Fibroblast of skin of back (primary cell): ENCODE measurements at regions not wholly inside any gene's neighbourhood (a gene's known extent, or its start where the extent isn't known, plus 50 kb on each side); places are given as distances from the start of the nearest gene placed in this dataset.

Experiments used
- DNase-seq: peaks from one replicate; pipeline ENCODE4 v3.0.0-alpha.2; 2013

DNA sequence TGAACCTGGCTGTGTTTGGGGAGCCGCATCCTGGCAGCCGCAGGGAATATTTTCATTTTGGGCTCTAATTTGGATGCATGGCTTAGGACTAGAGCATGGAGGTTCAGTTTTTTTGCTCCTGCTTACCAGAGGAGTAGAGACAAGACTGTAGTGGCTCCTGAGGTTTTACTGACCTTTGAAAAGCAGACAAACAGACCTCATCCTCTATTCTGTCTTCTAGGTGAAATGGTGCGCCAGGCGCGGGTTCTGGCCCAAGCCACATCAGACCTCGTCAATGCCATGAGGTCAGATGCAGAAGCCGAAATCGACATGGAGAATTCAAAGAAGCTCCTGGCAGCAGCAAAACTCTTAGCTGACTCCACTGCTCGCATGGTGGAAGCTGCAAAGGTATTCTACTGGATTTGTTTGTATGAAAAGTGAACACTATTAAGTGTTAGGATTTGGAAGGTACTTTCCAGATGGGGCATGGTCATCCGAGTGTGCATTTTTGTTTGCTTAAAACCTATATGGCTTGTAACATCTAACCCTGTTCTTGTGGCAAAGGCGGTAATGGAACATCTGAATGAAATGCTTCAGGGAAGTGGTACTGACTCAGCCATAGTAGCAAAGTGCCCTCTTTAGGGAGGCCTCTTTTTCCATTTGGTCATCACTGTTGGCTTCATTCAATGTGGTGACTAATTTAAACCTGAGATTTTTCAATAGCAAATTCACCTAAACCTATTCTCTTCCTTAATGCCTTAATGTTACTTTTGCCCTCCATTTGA is 330.7 kb upstream of the TPM1 start:
- no peak for DNase-seq

DNA sequence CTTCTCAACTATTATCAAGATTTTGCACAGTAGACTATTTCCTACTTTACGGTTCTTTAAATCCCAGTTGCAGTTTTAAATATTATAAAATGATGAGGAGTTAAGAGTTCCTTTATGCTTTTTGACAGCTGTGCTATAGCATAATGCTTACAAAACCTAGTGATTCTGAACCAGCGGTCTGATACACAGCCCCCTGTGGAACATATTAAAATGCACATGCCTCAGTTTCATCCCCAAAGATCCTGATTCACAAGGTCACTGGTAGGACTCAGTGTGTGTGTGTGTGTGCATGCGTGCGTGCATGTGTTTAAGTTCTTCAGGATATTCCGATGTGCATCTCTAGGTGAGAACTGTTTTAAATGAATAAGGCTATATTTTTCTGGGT is 330.1 kb upstream of the TPM1 start:
- no peak for DNase-seq

DNA sequence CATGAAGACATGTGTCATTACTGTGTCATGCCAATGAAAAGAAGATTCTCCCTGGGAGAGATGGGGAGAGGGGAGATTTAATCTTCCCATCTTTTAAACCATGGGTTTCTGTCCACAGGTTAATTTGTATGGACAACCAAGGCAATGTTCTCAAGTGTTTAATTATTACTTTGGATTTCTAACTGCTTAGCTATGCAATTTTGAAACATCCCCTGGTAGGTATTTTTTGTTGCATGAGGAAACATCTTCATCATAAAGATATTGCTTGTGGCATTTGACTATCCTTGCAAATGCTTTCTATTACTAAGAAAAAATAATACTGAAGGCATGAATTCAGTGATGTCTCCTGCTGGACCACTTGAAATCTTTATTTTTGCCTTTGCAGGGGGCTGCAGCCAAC is 326.6 kb upstream of the TPM1 start:
- no peak for DNase-seq

DNA sequence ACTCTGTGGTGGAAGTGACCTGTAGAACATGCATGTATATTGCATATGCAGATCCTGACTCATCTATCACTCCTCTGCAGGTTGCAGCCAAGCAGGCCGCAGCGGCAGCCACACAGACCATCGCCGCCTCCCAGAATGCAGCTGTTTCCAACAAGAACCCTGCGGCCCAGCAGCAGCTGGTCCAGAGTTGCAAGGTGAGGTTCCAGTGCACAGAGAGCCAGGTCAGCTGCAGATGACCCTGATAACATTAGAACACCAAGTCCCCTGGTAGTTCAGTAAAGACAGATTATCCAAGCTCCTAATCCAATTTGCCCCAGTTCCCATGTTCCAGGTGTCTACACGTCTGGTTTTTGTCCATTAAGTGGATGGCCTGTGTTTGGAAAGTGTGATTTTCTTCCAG is 325.1 kb upstream of the TPM1 start:
- DNase-seq, result no peak

DNA sequence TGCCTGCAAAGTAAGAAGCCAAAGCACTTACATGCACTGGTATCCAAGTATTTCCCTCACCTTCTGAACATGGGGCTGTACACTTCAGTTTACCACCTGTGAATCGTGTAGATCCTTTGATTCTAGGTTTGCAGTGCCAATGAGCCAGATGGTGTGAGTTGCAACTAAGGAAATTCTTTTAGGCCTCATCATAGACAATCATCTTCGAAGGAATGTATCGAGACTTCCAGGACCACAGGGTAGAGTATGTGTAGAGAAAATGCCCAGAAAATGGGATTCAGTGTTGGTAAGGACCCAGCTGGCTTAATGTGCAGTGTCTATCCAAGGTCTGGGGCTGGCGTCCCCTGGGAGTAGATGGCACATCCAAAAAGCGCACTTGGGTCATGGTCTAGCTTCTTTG is 323.2 kb upstream of the TPM1 start:
- DNase-seq, result peak; percentile 68

DNA sequence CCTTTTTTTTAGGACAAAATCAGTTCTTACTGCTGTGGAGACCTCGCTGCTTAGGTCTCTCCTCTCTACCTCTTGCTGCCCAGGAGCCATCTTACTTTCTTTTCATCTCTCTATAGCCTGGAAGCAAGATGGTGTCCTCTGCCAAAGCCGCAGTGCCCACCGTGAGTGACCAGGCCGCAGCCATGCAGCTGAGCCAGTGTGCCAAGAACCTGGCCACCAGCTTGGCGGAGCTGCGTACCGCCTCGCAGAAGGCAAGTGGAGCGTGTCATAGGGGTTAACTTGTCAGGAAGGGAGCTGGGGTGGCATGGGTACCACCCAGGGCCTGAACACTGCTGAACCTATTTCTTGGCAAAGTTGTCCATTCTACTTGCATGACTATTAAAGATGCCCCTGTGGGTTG is 320.3 kb upstream of the TPM1 start:
- no peak for DNase-seq

DNA sequence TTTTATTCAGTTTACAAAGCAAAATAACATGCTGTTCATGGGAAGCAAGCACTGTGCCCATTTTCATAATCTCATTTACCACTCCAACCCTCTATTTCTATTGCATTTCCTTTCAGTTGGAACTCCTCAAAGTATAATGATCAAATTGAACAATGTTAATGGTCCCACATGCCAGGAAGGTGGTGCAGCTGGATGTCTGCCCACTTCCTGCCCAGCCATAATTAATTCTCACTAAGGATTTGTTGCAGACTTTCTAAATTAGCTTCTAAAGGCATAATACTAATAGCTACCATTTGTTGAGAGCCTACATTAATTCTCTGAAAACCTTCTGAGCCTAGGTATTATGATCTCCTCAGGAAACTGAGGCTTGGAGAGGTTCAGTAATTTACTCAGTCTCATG is 316.1 kb upstream of the TPM1 start:
- DNase-seq, result no peak

DNA sequence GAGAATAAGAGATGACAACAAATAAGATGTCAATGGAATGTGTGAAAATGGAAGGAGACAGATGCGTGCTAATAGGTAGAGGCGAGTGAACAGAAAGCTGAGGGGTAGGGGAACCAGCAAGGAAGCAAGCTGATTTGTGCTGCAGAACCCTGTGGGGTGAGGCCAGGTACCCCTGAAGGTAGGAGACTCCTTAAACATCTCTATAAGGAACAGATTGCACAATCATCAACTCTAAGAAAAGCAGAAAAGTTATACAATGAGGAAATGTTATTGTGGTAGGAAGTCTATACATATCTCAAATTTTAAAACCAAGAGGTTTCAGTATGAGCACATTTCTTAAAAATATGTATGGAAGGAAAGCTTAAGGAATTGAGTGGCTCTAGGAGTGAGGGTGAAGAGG is 315.0 kb upstream of the TPM1 start:
- no peak for DNase-seq

DNA sequence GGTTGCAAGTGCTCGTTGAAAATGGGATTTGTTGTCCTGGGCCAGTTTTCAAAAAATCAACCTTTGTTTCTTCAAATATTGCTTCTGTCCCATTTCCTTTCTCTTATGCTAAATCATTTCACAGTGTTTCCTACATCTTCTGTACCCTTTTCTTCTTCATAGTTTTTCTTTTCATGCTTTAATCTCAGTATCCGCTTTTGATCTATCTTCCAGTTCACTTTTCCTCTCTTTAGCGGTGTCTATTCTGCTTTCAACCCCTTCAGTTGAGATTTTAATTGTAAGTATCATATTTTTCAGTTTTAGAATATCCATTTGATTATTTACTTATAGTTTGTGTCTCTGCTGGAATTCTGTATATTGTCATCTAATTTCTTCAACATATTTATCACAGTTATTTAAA is 311.7 kb upstream of the TPM1 start:
- DNase-seq, result no peak

DNA sequence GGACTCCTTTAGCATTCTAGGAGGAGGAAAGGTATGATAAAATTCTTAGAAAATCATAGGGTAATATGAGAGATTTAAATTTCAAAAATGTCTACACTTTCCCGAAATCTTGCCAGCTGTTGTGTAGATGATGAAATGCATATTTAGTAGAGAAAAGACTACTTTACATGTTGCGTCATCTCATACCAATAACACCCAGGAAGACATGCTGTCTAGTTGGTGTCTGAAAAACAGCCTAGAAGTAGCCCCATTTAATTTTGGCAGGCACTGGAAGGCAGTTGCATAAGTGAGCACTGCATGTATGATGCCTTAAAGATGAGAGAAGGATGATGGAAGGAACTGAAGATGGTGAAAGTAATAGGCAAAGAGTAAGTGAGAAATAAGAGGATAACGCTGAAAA is 310.5 kb upstream of the TPM1 start:
- no peak for DNase-seq

DNA sequence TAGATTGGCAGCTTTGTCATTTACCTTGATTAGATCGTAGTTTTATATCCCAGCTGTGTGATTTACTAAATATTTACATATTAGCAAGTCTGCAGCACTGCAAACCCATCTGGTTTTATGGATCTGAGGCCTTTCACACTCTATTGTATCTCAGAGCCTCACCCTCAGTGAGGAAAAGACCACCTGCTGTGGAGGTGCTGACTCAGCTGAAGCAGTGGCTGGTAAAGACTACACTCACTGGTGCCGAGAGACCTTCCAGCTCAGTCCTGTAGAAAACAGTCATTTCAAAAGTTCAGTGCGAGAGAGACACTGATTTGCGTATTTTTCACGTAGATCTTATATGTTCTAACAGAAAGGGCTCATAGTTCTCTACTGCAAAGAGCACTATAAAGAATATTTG is 307.8 kb upstream of the TPM1 start:
- DNase-seq, result no peak

DNA sequence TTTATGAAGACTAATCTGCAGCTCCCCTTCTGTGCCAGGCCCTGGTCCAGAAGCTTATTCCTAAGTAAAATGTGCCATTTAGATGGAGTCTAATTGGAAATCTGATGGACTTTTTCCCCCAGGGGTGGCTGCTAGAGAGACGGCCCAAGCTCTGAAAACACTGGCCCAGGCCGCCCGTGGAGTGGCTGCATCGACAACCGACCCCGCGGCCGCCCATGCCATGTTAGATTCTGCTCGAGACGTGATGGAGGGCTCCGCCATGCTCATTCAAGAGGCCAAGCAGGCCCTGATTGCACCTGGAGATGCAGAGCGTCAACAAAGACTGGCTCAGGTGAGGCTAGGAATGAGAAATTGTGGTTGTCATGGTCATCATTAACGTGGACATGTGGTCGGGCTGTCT is 305.8 kb upstream of the TPM1 start:
- no peak for DNase-seq

DNA sequence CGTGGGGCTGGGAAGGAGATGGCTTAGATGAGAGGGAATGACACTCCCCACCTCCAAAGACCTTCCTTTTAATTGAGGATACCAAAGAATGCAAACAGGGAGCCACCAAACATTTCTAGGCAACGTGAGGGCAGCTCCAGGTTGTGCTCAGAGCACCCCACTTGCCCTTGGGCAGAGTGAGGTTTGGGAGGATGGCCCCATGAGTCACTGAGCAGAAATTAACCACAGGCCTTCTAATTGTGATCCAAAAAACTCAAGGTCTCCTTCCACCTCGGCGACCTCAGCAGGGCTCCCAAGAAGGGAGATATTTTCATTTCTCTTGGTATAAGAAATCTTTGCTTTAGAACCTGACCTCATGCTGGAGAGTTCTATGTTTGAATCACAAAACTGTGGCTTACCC is 305.0 kb upstream of the TPM1 start:
- DNase-seq, result no peak

DNA sequence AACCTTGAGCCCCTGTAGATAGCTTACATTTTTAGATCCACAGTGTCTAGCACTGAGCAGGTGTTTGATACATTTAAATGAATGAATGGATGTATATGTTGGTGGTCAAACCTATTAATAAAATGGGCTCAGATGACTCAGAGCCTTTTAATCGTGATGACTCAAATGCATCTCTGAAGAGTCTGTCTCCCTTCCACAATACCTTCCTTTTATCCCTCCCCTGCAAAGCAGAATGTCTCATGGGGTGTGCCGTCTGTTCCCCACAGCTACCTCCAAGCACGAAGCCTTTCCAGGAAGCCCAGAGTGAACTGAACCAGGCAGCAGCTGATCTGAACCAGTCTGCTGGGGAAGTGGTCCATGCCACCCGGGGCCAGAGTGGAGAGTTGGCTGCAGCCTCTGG is 303.5 kb upstream of the TPM1 start:
- DNase-seq, result peak; percentile 73

DNA sequence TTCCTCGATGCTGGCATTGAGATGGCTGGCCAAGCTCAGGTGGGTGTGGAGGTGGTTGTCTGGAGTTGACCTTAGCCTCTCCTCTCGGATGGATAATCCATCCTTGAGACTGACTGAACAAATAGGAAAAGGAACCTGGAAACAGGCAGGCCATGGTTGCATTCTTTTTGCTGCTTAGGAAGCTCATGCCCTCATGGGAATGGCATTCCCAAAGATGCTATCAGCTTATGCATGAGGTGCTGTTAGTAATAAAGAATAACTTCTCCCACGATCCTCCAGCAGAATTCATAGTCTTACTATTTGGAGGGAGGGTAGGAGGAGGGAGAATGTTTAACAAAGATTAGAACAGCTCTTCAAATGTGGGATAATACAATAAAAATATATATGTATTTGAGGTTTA is 303.0 kb upstream of the TPM1 start:
- peak; percentile 84 for DNase-seq

DNA sequence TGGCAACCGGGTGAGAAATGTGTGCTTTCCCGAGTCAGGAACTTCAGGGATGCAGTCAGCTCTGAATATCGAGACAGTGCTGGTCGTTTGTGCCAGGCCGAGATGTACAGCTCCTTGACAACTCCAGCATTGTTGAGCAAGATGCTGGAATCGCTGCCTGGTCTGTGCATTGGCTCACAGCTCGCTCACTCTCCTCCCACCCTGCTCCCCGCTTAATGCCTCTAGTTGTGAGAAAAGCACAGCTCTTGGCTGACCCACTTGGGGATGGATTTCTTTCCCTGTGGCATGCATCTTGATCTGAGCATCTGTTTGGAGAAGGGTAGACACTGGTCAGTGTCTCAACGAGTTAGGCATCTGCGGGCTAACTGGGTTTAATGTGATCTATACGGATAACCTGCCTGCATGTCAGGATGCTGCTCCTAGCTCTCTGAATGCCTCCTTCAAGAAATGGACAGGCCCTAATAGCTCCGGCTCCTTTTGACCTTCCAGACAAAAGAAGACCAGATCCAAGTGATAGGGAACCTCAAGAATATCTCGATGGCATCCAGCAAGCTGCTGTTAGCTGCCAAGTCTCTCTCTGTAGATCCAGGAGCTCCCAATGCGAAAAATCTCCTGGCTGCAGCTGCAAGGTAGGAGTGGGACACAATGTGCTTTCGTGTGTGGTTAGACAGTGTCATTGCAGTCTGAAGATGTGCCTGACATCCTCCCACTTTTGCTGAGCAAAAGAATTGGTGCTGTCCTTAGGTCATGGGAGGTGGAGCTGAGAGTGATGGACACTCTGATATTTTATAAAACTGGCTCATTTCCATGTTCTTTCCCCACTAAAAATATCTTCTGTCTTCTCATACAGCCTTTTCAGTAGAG is 302.2 kb upstream of the TPM1 start:
- no peak for DNase-seq

DNA sequence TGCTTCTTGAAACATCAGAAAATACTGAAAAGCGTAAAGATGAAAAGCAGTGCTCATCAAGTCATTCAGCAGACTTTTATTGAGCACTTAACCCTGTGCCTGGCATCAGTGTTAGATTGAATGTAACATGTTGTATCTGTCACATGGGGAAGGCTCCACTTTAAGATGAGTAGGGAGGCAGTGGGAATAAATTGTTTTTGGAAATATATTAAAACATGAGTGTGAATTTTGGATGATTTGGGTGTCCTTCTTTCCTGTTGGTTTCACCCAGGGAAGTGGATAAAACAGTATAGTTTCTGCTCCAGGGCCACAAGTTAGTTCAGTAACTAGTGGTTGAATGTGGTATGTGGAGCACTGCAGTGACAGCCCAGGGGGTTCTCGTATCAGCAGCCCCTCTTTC is 301.4 kb upstream of the TPM1 start:
- DNase-seq, result no peak

DNA sequence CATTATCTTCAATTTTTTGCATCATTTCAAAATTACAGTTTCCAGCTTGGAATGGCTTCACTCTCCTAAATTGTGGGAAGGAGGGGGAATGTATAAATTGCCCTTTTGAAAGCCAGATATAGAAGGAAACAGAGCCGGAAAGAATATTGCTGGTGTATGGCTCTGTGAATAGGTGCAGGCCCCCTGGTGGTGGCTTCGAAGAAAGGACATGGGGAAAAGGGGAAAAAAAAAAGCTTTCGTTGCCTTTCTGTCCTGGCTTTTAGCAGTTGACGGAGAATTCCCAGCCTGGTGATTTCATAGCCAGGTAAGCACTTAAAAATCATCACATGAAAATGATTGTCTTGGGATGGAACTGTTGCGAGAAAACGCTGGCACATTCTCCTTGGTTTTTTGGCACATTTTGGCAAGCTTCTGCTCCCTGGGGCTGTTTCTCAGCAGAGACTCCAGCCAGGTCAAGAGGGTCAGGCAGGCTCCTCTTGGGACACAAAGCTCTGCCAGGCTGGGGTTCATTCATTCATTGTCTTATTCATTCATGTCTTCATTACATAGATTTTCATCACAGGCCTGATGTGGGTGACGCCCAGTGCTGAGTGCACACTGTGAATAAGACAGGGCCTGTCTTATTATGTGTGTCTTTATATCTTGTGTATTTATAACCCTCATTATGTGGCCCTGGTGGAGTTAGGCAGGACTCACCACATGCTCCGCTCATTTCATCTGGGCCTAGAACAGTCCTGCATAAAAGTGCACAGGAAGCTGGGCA is 300.0 kb upstream of the TPM1 start:
- peak; percentile 85 for DNase-seq

DNA sequence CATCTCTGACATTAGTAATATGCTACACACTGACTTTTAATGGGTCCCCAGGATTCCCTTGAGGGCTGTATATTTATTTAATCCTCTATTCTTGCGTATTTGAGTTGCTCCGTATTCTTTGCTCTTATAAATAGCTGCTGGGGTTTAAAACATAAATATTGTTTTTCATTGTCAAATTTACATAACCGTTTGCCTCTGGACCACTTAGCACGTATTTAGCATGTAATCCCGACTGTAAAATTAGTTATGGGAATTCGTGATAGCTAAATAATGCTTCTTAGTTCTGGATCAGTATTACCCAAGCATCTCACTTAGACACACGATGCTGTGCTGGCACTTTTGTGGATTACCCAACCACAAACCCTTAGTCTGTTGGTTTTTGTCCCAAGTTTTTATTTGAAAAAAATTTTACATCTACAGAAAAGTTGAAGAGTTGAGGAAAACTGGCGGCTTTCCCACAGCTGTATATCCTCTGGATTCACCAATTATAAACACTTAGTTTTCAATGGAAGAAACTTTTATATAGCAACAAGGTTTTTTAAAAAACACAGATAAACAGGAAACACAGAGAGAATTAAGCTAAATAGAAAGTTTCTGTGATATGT is 296.8 kb upstream of the TPM1 start:
- DNase-seq, result no peak

DNA sequence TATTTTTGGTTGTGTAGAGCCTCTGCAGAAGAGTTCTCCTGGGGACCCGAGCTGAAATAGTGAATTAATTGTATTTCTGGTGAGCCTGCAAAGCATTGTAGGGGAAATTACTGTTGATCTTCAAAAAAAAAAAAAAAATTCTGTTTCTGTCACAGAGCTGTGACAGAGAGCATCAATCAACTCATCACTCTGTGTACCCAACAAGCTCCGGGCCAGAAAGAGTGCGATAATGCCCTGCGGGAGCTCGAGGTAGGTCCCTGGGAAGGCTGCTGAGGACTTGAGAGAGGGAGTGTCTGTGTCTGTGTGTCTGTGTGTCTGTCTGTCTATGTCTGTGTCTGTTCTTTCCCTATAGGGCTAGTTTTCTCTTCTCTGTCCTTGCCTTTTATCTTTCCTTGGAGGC is 294.4 kb upstream of the TPM1 start:
- no peak for DNase-seq

DNA sequence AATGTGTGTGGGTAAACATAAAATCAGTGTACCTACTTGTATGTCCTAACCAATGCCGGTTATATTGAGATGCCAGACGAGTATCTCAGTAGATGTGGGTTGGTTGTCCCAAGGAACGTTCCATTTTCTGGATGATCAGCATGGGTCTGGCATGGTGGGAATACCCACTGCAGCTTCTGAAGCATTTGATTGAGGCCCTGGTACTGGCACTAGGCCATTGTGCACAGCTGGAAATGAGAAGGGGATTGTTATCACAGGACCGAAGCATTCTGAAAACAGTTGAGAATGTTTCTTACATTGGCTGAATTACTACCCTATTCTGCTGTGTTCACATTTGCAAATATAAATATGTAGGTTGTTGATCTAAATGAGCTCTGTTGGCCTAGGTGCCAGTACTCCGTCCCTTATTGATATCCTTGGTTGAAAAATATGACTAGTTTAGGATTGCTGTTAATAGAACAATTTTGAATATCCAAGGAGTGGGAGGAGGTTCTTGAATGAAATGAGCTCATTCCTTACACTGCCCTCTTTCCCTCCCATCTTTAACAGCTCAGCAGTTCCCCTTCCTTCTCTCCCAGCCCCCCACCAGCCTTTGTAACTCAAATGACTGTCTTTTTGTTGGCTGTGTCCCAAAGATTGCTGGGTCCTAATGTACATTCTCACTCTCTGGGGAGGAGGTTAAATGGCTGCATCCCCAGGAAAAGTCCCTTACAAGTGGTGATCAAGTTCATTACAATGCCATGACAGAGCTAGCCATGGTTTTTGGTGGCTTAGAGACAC is 293.3 kb upstream of the TPM1 start:
- DNase-seq, result peak; percentile 92

DNA sequence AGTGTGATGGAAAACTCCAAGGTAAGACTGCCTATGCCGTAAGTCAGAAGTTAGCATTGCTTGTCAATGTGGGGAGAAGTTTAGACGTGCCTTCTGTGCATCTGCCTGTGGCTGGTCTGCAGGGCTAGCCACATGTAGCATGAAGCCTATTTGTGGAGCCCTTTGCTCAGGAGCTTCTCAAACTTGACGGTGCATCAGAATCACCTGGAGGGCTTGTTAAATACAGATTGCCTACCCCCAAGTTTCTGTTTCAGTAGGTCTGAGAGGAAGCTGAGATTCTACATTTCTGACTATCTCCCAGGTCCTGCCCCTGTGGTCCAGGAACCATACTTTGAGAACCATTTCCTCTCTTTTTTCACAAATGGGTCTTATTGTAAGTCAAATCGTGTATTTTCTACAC is 292.1 kb upstream of the TPM1 start:
- DNase-seq, result no peak
